Left renal pelvis (tissue), 4 donors: ENCODE measurements at regions not wholly inside any gene's neighbourhood (a gene's known extent, or its start where the extent isn't known, plus 50 kb on each side); places are given as distances from the start of the nearest gene placed in this dataset.

Source experiments
- DNase-seq, 4 donors: peaks; one replicate each; pipeline ENCODE4 v3.0.0-alpha.2; 2013; ENCODE audit warnings: low read depth in 4 of 4, low spot score in 3 of 4

- no peak for DNase-seq
These were observed 49.7 kb downstream of the KLF12 start for GRCh38 chr13:74084375-74084935.

GRCh38 chr13:74082741-74083160, 51.5 kb downstream of the KLF12 start:
- no peak for DNase-seq

- DNase-seq = no peak
These were observed 53.4 kb downstream of the KLF12 start for GRCh38 chr13:74080762-74081161.

DNA sequence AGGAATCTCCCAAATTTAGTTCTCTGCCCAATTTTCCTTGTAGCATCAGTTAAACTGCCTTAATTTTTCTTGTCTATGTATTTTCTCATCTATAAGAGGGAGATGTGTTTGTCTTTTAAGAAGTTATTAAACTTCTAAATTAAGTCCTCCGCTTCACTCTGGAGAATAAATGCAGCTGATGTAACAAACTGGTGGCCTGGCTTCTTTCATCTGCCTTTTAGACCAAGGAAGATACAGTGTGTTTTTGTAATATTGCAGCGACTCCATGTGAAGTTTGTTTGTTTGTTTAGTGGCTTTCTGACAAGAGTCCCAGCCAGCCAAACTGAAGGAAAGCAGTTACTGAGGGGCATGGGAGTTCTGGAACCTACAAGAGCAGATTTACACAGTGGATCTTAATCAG, 56.4 kb downstream of the KLF12 start:
- DNase-seq = no peak

DNA sequence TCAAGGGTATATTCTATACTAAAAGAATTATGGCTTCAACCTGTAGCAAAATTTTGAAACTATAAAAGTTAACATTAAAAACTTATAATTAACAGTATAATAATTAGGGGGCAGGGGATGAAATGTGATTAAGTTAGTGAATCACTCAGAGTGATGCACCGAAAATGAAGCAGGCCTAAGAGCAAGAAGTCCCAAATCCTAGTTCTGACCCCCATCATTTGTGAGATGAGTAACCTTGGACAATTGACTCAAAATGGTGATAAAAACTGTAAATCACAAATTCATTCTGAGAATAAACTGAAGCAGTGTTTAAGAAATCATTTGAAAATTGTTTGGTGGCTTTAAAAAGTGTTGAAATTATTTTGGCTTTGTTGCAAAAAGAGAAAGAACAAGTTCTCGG, 56.8 kb downstream of the KLF12 start:
- no peak for DNase-seq

DNA sequence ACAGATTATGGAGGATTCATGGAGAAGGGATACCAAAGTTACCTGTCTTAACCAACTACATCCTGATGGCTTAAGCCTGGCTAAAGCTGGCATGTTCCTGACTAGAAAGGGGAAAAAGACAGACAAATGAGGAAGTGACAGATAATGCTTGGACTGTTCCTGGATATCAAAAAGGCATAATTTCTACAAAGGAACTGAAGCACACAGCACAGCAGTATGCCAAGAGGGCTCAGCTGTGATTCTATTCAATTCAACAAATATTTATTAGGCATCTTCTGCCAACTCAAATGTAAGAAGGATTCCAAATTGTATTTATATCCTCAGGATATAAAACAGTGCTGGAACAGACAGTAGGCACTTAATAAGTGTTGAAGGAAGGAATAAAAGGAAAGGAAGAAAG, 59.5 kb downstream of the KLF12 start:
- no peak for DNase-seq

DNA sequence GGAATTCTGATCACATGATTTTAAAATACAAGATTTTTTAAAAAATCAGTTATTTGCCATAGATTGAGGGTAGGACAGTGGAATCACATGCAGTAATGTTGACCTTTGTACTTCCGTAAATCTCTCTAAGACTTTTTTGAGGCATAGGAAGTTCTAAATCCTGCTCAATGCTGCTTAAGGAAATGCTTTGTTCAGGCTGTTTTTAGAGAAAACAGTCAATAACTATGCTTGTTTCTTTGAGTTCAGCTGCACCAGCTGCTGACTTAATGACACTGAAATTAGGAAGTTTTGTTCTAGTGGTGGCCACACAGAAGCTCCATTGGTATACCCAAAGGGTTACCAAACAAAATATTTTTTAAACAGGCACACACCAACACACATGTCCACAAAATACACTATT, 60.9 kb downstream of the KLF12 start:
- no peak for DNase-seq

GRCh38 chr13:74070513-74070912, 63.7 kb downstream of the KLF12 start:
- DNase-seq = no peak

DNA sequence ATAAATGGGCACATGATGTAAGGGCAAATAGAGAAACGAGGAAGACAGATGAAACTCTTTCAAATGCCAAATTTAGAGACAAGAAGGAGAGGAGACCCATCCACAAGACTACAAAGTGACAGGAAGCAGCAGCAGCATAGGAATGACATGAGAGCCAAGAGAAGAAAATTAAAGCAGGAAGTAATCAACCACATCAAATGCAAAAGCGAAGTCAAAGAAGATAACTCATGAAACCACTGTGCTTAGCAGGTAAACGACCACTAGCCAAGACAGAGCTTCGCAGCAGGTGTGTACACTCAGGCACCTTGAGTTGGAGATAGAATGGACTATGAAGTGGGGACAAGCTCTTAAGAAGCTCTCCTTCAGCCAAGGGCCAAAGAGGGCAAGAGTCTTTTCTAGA, 64.1 kb downstream of the KLF12 start:
- no peak for DNase-seq

DNA sequence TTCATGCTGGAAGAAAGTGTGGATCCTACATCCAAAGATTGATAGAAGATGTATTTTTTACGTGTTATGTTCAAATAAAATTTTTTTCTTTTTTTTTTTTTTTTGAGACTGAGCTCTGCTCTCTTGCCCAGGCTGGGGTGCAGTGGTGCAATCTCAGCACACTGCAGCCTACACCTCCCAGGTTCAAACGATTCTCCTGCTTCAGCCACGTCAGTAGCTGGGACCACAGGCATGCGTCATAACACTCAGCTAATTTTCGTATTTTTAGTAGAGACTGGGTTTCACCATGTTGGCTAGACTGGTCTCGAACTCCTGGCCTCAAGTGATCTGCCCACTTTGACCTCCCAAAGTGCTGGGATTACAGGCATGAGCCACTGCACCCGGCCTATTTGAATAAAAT, 65.7 kb downstream of the KLF12 start:
- DNase-seq = no peak

GRCh38 chr13:74067818-74068217, 66.4 kb downstream of the KLF12 start:
- DNase-seq = no peak

GRCh38 chr13:74066937-74067336, 67.3 kb downstream of the KLF12 start:
- DNase-seq = no peak

DNA sequence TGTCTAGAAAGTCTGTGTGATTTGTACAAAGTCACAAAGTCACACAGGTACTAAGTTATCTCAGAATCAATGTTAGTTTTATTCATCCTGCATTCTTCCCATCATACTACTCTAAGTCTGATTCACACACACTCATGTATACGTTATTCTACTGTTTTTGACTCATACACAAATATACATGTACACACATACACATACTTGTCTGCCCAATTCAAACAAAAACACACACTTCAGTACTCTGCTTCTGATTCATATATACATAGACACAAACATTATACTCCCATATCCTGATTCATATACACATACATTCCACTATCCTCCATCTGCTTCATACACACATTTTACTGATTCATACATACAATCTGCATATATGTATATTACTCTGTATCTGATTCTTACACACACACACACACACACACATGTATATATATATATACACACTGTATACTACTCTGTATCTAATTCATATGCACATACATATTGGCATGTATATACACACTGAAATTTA, 69.3 kb downstream of the KLF12 start:
- no peak for DNase-seq

DNA sequence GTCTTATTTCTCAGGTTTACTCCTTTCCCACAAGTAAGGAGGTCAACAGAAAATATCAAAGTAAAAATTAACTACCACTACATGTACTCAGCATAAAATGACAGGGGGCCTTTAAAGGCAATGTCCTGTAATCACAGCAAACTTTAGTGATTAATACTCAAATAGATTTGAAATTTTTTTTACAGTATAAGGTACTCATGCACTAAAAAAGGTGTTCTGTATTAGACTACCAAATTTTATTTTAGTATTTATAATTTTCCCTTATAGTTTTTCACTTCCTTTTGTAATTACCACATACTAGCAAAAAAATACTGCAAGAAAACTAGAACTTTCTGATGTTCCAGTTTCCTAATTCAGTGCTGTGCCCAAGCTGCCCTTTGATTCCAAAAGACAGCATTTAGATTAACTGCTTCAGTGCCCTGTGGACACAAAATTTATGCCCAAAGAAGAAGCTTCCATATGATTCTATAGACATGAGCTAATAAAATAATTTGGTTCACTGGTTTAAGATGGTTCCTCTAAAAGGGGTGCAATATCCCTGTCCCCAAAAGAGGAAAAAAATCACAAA, 70.6 kb downstream of the KLF12 start:
- DNase-seq = no peak

- DNase-seq = no peak
These were observed 71.3 kb downstream of the KLF12 start for GRCh38 chr13:74062933-74063332.

DNA sequence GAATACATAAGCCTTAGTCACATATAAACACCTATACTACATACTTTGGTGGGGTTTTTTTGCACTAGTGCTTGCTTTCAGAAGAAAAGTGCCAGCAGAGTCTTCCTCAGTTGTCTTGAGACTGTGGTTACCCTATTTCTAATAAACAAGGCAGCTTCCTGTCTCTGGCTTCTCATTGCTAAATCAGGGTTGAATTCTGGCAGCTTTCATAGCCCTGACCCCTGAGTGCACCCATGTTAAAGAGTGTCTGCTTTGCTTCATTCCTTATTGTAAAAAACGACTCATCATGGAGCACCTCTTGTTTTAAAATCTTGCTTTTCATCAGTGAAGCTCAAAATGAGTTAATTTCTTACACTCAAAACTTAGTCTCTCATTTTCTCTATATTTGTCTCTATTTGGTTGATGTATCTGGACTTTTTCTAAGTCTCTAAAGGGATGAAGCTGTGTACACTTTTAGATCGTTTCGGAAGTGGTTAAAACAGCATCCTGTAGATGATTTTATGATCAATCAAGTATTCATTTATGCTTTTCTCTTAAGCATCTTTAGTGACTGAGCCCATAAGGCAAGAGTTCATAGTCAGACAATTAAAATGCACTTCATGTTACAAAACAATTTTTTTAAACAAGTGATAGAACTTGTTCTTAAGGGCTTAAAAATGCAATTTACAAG, 72.1 kb downstream of the KLF12 start:
- DNase-seq = no peak

- DNase-seq = no peak
These were observed 77.2 kb downstream of the KLF12 start for GRCh38 chr13:74056801-74057542.

DNA sequence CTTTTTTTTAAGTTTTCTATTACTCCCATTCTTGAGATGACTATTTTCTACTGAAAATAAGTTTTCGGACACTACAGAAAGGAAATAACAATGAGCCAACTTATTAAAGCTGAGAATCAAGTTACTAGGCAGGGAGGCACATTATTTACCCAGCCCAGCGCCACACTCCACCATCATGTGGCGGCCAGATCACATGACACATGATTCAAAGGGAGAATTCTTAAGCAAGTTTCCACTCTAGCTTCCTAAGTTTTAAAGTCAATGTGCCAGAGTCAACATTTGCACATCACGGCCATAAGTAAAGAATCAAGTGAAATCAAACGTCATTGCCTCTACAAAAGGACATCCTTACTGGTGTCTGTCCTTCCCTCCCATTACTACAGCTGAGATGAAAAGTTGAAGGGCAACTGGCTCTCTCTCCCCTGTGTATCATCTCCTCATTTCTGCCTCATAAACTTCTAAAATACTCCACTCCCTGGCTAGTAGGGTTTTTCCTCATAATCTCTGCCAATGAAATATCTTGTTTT, 81.7 kb downstream of the KLF12 start:
- DNase-seq = no peak

- DNase-seq = no peak
These were observed 85.4 kb downstream of the KLF12 start for GRCh38 chr13:74048756-74049155.

- peak in 1 of 4 donors; percentile 29 for DNase-seq
These were observed 86.1 kb downstream of the KLF12 start for GRCh38 chr13:74047931-74048600.

DNA sequence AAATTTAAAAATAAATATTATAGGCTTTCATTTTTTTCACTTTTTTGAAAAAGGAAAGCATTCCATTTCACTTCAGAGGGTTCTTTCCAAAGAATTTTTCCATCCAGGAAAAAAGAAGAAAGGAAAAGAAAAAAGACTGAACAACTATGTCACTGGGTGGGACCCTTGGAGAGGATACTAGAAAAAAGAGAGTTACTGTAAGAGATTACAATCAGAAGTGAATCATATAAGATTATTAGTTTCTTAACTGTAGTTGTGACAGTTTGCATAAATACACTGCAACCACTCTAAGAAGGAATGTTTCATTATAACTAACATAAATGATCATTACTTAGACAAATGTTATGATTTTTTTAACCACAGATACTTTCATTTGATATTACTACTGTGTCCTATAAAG, 87.8 kb downstream of the KLF12 start:
- no peak for DNase-seq
